ENCODE measurements at regions not wholly inside any gene's neighbourhood (a gene's known extent, or its start where the extent isn't known, plus 50 kb on each side); places are given as distances from the start of the nearest gene placed in this dataset.

DNA sequence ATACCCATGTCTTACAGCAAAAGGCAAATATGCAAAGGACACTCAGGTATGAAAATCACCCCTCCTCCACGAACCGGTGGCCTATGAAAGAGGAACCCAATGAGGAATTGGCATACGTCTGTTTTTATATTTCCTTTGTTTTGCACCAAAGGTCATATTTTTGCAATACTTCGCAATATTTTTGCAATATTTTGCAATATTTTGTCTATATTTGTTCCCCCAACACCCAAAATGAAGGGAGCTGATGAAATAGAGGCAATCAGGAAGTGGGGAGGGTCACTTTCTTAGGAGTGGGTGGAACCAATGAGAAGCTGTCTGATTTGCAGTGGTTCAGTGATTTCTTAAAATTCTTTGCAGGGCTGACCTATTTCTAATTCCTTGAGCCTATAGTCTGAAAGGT lies 296.8 kb upstream of the TSHZ2 start:
- TF ChIP-seq, protein P1, sequence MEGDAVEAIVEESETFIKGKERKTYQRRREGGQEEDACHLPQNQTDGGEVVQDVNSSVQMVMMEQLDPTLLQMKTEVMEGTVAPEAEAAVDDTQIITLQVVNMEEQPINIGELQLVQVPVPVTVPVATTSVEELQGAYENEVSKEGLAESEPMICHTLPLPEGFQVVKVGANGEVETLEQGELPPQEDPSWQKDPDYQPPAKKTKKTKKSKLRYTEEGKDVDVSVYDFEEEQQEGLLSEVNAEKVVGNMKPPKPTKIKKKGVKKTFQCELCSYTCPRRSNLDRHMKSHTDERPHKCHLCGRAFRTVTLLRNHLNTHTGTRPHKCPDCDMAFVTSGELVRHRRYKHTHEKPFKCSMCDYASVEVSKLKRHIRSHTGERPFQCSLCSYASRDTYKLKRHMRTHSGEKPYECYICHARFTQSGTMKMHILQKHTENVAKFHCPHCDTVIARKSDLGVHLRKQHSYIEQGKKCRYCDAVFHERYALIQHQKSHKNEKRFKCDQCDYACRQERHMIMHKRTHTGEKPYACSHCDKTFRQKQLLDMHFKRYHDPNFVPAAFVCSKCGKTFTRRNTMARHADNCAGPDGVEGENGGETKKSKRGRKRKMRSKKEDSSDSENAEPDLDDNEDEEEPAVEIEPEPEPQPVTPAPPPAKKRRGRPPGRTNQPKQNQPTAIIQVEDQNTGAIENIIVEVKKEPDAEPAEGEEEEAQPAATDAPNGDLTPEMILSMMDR (IDR thresholded peaks at IDR 0.05; ENCODE audit: insufficient read depth, low read length, missing control alignments): no peak
- POLR2A ChIA-PET: no interaction called here
- CTCF ChIA-PET: no interaction called here
- no peak overlapping the region for H3K4me3 ChIP-seq (ENCODE audit: low read depth, low read length)
- DNase-seq (ENCODE audit: low read depth, low spot score): no peak

DNA sequence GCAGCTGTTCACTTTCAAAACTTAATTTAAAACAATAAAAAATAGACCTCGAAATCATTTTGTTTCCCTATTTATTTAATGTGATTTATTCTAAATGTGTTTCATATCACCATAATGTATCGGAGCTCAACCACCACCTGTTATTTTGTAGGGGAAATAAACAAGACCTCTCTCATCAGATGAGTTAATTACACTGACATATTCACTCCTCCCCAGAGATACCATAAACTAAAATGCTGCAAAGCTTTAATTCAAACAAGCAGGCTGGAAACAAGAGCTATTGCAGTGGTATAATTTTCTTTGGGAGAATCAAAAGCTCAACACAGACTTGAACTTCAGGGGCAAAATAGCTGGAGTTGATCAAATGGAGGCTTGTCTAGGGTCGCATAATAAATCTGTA lies 303.5 kb upstream of the TSHZ2 start:
- no peak for DNase-seq (ENCODE audit: low read depth, low spot score)
- H3K4me3 ChIP-seq (ENCODE audit: low read depth, low read length): no peak overlapping the region
- TF ChIP-seq, protein P1 (IDR thresholded peaks at IDR 0.05; ENCODE audit: insufficient read depth, low read length, missing control alignments): no peak
- ChIA-PET POLR2A (no interaction called here), CTCF (no interaction called here)

DNA sequence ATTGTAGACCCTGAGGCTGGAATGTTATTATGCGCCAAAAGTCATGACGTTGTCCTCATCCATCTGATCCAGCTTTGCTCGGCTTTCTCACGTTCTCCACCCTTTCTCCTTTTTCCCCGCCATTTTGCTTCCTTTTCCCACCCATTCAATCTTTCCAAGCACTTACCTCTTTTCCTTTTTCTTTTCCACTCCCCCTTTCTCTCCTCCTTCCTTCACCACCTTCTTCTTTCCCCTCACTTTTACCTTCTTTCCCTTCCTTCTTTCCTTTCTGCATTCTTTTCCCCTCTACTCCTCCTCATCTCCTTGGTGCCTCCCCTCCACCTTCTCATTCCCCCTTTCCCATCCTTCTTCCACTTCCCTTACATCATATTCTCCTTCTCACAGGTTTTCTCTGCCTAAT lies 304.8 kb upstream of the TSHZ2 start:
- TF ChIP-seq, protein P1 (IDR thresholded peaks at IDR 0.05; ENCODE audit: insufficient read depth, low read length, missing control alignments): no peak
- no peak for DNase-seq (ENCODE audit: low read depth, low spot score)
- POLR2A ChIA-PET: no interaction called here
- CTCF ChIA-PET: no interaction called here
- no peak overlapping the region for H3K4me3 ChIP-seq (ENCODE audit: low read depth, low read length)

DNA sequence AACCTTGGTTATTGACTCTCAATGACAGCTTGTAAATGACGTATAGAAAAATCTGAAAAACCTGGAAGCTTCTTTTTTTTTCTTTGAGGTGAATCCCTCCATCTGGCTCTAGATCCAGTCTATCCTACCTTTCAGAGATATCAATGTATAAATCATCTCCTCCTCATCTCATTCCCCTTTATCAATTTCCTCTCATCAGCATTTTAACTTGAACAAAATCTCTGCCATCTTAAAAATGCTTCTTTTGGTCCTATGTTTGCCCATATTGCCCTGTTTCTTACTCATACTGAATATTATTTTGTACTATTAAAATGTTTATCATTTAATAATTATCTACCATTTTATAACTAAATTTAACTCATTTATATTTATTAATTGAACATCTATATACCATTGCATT lies 306.7 kb upstream of the TSHZ2 start:
- TF ChIP-seq, protein P1 (IDR thresholded peaks at IDR 0.05; ENCODE audit: insufficient read depth, low read length, missing control alignments): no peak
- ChIA-PET CTCF (no interaction called here), POLR2A (no interaction called here)
- no peak for DNase-seq (ENCODE audit: low read depth, low spot score)
- no peak overlapping the region for H3K4me3 ChIP-seq (ENCODE audit: low read depth, low read length)

DNA sequence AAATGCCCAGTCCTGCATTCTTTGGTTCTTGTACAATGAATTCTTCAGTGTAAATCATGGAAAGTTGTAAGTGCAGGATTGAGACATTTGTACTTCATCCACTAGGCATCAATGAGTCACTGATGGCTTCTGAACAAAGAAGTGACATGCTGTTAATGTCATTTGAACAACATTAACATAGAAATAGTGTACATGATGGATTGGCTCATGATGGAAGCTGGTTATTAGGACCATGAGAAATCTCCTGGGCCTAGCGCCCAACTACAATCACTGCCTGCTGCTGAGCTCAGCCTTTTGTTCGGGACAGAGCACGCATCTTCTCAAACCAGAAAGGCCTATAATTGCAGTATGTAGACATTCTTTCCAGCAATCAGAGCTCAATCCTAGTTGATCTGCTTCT lies 316.8 kb upstream of the TSHZ2 start:
- no peak overlapping the region for H3K4me3 ChIP-seq (ENCODE audit: low read depth, low read length)
- TF ChIP-seq, protein P1 (IDR thresholded peaks at IDR 0.05; ENCODE audit: insufficient read depth, low read length, missing control alignments): no peak
- ChIA-PET POLR2A (no interaction called here), CTCF (no interaction called here)
- DNase-seq (ENCODE audit: low read depth, low spot score): no peak

DNA sequence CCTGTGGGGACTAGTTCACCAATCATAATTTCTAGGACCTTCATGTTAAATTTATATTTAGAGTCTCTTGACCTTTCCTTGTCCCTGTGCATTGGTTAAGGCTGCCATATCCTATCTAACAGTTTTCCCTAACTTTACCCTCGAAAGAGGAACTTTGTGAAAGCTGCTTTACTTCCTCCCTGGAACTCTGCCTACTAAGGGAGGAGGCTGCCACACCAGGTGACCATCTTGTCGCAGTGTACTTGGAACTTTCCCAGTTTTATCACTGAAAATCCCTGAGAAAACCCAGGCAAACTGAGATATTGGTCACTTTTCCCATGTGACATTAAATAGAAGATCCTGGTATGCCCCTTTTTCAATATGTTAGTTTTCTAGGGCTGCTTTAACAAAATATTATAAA lies 317.6 kb upstream of the TSHZ2 start:
- TF ChIP-seq, protein P1 (IDR thresholded peaks at IDR 0.05; ENCODE audit: insufficient read depth, low read length, missing control alignments): no peak
- CTCF ChIA-PET: no interaction called here
- DNase-seq (ENCODE audit: low read depth, low spot score): no peak
- no peak overlapping the region for H3K4me3 ChIP-seq (ENCODE audit: low read depth, low read length)
- POLR2A ChIA-PET: no interaction called here
